Epithelial cell of esophagus (primary cell): ENCODE measurements at regions not wholly inside any gene's neighbourhood (a gene's known extent, or its start where the extent isn't known, plus 50 kb on each side); places are given as distances from the start of the nearest gene placed in this dataset.

ENCODE experiments used
- DNase-seq: peaks from one replicate; pipeline ENCODE4 v3.0.0; 2010; ENCODE audit warnings: low read depth
- H3K4me3 ChIP-seq: 2 replicates; pipeline ENCODE4 v1.5.1; 2011; ENCODE audit warnings: mild to moderate bottlenecking, low read length, control low read depth
- TF ChIP-seq, protein P1 (sequence below): IDR thresholded peaks from 2 replicates; pipeline ENCODE4 v1.5.1; 2011; ENCODE audit warnings: low read depth, mild to moderate bottlenecking, low read length, control low read depth, inconsistent platforms; ENCODE audit not compliant: insufficient read depth; ENCODE audit errors: missing control alignments

DNA sequence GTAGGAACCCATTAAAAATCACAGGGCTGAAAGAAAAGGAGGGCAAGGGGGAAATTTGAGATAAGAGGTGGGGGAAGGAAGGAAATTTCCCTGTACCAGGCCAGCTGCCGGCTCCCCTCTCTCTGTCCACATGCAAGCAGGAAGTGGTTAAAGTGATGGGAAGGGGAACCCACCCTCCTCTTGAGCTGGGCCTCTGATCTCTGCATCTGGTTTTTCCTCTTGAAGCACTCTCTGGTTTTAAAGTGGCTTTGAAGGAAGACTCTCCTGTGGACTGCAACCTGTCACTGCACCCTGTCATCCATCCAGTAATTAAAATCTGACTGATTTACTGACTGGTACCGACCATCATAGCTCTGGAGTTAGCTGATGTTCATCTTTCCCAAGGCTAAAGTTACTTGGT lies 239.6 kb downstream of the TSHZ3 start:
- TF ChIP-seq, protein P1, sequence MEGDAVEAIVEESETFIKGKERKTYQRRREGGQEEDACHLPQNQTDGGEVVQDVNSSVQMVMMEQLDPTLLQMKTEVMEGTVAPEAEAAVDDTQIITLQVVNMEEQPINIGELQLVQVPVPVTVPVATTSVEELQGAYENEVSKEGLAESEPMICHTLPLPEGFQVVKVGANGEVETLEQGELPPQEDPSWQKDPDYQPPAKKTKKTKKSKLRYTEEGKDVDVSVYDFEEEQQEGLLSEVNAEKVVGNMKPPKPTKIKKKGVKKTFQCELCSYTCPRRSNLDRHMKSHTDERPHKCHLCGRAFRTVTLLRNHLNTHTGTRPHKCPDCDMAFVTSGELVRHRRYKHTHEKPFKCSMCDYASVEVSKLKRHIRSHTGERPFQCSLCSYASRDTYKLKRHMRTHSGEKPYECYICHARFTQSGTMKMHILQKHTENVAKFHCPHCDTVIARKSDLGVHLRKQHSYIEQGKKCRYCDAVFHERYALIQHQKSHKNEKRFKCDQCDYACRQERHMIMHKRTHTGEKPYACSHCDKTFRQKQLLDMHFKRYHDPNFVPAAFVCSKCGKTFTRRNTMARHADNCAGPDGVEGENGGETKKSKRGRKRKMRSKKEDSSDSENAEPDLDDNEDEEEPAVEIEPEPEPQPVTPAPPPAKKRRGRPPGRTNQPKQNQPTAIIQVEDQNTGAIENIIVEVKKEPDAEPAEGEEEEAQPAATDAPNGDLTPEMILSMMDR: no peak
- no peak for DNase-seq

DNA sequence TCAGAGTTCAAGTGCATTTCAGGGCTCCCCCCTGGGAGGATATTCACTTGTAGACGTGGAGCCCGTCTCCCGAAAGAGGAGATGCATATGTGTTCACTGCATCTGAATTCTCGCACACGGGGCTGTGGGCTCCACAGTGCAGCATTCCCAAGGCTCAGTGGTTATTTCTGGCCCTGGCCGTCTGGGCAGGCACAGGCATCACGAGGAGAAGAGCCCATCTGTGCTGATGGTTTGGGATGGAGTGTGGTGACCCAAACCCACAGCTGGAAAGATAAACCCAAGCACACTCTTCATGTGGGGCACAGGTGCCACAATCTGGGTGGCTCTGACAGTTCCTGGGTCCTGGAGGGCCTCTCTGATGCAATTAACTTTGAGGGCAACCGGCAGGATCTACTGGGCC lies 242.1 kb downstream of the TSHZ3 start:
- DNase-seq: no peak

More for the DNA sequence above, 239.6 kb downstream of the TSHZ3 start:
- H3K4me3 ChIP-seq: no peak overlapping the region

DNA sequence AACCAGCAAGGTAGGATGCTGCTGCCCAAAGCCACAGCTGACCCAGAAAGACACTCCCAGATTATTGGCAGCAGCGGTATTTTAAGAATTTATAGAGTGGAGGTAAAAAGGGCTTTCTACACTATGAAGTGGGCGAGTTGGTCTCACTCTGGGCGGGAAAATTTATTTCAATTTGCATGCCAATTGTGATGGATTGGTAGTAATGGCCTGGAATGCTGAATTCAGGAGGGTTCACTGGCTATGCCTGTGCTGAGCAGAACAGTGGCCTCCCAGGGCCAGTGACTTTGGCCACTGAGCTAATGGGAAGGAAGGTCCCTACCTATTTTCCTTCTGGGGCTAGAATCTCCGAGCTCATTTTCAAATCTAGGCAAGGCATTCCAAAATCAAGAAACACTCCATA lies 243.5 kb downstream of the TSHZ3 start:
- TF ChIP-seq, protein P1: no peak
- no peak for DNase-seq
- H3K4me3 ChIP-seq: no peak overlapping the region

More for the DNA sequence above, 242.1 kb downstream of the TSHZ3 start:
- H3K4me3 ChIP-seq: no peak overlapping the region
- TF ChIP-seq, protein P1: no peak

DNA sequence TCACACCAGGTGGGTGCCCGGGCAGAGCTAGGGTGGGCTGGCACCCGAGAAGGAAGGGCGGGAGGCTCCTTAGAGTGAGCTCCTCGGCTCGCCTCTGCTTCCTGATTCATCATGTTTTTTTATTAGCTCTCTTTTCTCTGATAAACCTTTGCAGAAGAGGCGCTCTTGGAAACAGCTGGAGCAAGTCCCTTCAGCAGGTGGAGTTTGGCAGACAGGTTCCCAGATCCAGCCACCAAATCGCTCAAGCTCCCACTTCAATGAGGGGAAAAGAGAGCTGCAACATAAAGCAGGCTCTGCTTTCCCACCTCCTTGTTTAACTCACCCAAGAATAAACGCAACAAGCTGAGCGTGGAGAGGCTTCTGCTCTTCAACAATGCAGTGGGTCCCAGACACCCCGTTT lies 244.8 kb downstream of the TSHZ3 start:
- H3K4me3 ChIP-seq: no peak overlapping the region
- TF ChIP-seq, protein P1: no peak
- no peak for DNase-seq

DNA sequence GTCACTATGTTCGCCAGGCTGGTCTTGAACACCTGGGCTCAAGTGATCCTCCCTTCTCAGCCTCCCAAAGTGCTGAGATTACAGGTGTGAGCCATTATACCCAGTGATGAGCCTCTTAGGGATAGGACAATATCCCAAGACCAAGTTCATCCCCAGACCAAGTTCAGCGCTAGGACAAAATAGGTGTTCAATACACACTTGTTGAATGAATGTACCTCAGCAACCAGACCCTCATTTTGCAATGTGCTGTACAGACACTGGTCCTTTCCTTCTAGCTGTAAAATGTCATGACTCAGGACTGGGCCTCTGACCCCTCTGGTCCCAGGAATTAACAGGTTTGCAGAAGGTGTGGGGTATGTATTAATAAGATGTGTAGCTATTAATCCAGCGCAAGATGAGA lies 246.0 kb downstream of the TSHZ3 start:
- TF ChIP-seq, protein P1: no peak
- no peak overlapping the region for H3K4me3 ChIP-seq
- no peak for DNase-seq

DNA sequence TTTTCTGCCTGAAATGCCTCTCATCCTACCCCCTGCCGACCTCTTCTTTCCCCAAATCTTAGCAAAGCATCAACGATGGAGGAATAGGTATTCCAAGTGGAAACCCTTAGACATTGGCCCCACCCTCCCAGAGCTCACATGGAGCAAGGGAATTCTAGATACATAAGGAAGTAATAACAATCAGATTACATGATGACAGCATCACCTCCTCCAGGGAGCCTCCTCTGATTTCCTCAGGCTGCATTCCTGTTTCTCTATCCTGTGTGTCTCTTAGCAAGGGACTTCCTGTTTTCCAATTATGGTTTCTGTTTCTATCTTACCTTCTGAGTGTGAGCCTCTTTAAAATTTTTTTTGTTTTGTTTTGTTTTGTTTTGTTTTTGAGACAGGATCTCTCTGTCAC lies 246.6 kb downstream of the TSHZ3 start:
- H3K4me3 ChIP-seq: no peak overlapping the region
- DNase-seq: no peak
- TF ChIP-seq, protein P1: no peak

DNA sequence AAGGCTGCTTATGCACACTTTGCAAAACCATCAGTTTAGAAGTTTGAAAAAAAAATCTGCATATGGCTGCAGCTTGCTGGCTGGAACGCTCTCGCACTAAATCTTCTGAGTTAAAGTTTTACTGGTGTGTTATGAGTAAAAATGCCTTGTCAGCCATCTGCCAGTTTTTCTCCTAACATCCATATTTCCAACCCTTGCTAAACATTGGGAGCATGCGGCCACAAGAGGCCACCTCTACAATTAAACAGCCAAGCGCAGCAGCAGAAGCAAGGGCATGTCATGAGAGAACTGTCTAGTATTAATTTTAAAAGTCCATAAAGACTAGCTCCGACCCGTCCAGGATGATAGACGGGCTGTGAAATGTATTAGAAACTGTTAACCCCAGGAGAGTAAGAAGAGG lies 248.3 kb downstream of the TSHZ3 start:
- DNase-seq: no peak
- no peak overlapping the region for H3K4me3 ChIP-seq
- TF ChIP-seq, protein P1: no peak
